Panc1 (cell line): ENCODE measurements at regions not wholly inside any gene's neighbourhood (a gene's known extent, or its start where the extent isn't known, plus 50 kb on each side); places are given as distances from the start of the nearest gene placed in this dataset.

Experiments
- ATAC-seq: fragments of 200-7000 bp; cut with Tn5 transposase; 2 replicates; pipeline ENCODE4 v1.9.1; 2020; ENCODE audit warnings: mild to moderate bottlenecking, moderate library complexity
- BruUV-seq: library from RNA; stranded (reverse); fragments of 400-500 nt; replicated peaks from 2 replicates; lab custom pipeline; 2021; lab: Mats Ljungman, UMichigan
- CTCF ChIA-PET: fragments of 300-600 bp; sonication (Branson Sonifier 250); formaldehyde crosslinking; loops from one replicate; lab custom pipeline; 2022; ENCODE audit warnings: antibody characterized with exemption; lab: Charles Lee
- POLR2A ChIA-PET: fragments of 300-600 bp; sonication (Branson Sonifier 250); formaldehyde crosslinking; loops from one replicate; lab custom pipeline; 2022; ENCODE audit warnings: antibody characterized with exemption; lab: Charles Lee
- DNase-seq: peaks from one replicate; pipeline ENCODE4 v3.0.0-alpha.2; 2010; ENCODE audit warnings: low read depth, low spot score
- H3K27ac ChIP-seq: 2 replicates; pipeline ENCODE4 v1.5.1; 2011; ENCODE audit warnings: mild to moderate bottlenecking, low read length, inconsistent platforms
- H3K27me3 ChIP-seq: fragments of 200-500 bp; sonication (Bioruptor generic); 2 replicates; pipeline ENCODE4 v1.6.0; 2014; ENCODE audit warnings: low read length, inconsistent platforms; ENCODE audit not compliant: control insufficient read depth, insufficient read depth
- H3K36me3 ChIP-seq: fragments of 200-500 bp; sonication (Bioruptor generic); 2 replicates; pipeline ENCODE4 v1.5.1; 2014; ENCODE audit warnings: inconsistent platforms, mild to moderate bottlenecking, low read length, moderate library complexity; ENCODE audit not compliant: control insufficient read depth, insufficient read depth
- H3K4me1 ChIP-seq: 2 replicates; pipeline ENCODE4 v1.5.1; 2011; ENCODE audit warnings: inconsistent platforms, mild to moderate bottlenecking, low read length, moderate library complexity; ENCODE audit not compliant: control insufficient read depth, insufficient read depth
- H3K4me3 ChIP-seq, 2 experiments: 2 replicates each; pipeline ENCODE4 v1.5.1; 2011 to 2012; ENCODE audit warnings: low read depth in 2 of 2, low read length in 2 of 2, mild to moderate bottlenecking in 2 of 2, inconsistent platforms in 1 of 2, moderate library complexity in 1 of 2
- H3K9me3 ChIP-seq: fragments of 200-500 bp; sonication (Bioruptor generic); 2 replicates; pipeline ENCODE4 v1.5.1; 2014; ENCODE audit warnings: low read depth, mild to moderate bottlenecking, inconsistent platforms, low read length, moderate library complexity; ENCODE audit not compliant: control insufficient read depth, insufficient read depth
- CTCF ChIP-seq: fragments of 450-650 bp; IDR thresholded peaks from 2 replicates; pipeline ENCODE4 v1.5.1; 2017; ENCODE audit warnings: mild to moderate bottlenecking
- POLR2AphosphoS5 ChIP-seq: IDR thresholded peaks from 2 replicates; pipeline ENCODE4 v1.6.1; 2012; ENCODE audit warnings: mild to moderate bottlenecking, low read depth, low read length, moderate library complexity
- REST ChIP-seq, 2 experiments: IDR thresholded peaks; 2 replicates each; pipeline ENCODE4 v1.6.1; 2011 to 2012; ENCODE audit warnings: low read depth in 2 of 2, control low read depth in 1 of 2, low read length in 1 of 2, mild to moderate bottlenecking in 1 of 2, moderate library complexity in 1 of 2; ENCODE audit not compliant: insufficient read depth in 1 of 2
- SIN3A ChIP-seq: IDR thresholded peaks from 2 replicates; pipeline ENCODE4 v1.6.1; 2012; ENCODE audit warnings: low read depth, mild to moderate bottlenecking, low read length, moderate library complexity, borderline replicate concordance; ENCODE audit not compliant: insufficient read depth
- TCF7L2 ChIP-seq: IDR thresholded peaks from 2 replicates; pipeline ENCODE4 v1.6.1; 2011; ENCODE audit warnings: mild to moderate bottlenecking, low read depth, low read length, inconsistent platforms
- in situ Hi-C: cut with HindIII; loops from 2 replicates; pipeline ENCODE4 v1.10.0; 2016; ENCODE audit warnings: low sequenced_read_pairs, low pct_unique_long_range_greater_than_20kb
- intact Hi-C: fragments of 100-400 bp; cut with micrococcal nuclease; formaldehyde crosslinking; loops from one replicate; pipeline ENCODE4 v1.10.0; 2022; ENCODE audit not compliant: unreplicated experiment

GRCh38 chr2:8297376-8298231, 384.3 kb upstream of the ID2 start:
- intact Hi-C loops (no loop called here), in situ Hi-C loops (no loop called here)
- no peaks in the 10 kb centered on the region; the same call in 1 of the 2 replicates for H3K4me1 ChIP-seq
- DNase-seq, result no peak
- ChIA-PET CTCF (no interaction called here), POLR2A (no interaction called here)
- no TSS peak for BruUV-seq
- no peak for ATAC-seq
- H3K4me3 ChIP-seq, result no peak overlapping the region
- no peak for TF ChIP-seq CTCF
- TF ChIP-seq SIN3A, result no peak
- no peak for TF ChIP-seq POLR2AphosphoS5
- no peak for TF ChIP-seq REST (IDR thresholded peaks at IDR 0.05; ENCODE audit: insufficient read depth in 1 of 2, low read depth in 2 of 2, low read length in 1 of 2)
- TF ChIP-seq TCF7L2, result no peak
- H3K27ac ChIP-seq, result no peak overlapping the region
- H3K36me3 ChIP-seq, result no peaks in the 10 kb centered on the region
- peaks cover 3% of the 10 kb centered on the region for H3K27me3 ChIP-seq
- H3K9me3 ChIP-seq, result no peaks in the 10 kb centered on the region

- Histone ChIP-seq H3K36me3 (no peaks in the 10 kb centered on the region), H3K4me1 (no peaks in the 10 kb centered on the region; the same call in 1 of the 2 replicates), H3K27ac (no peak overlapping the region), H3K27me3 (peaks cover 3% of the 10 kb centered on the region), H3K4me3 (no peak overlapping the region), H3K9me3 (no peaks in the 10 kb centered on the region)
- TF ChIP-seq TCF7L2 (no peak), SIN3A (no peak), POLR2AphosphoS5 (no peak), REST (IDR thresholded peaks at IDR 0.05; ENCODE audit: insufficient read depth in 1 of 2, low read depth in 2 of 2, low read length in 1 of 2) (no peak), CTCF (no peak)
- BruUV-seq, result no TSS peak
- CTCF ChIA-PET, result no interaction called here
- intact Hi-C loops (no loop called here), in situ Hi-C loops (no loop called here)
- POLR2A ChIA-PET, result no interaction called here
- ATAC-seq (no peak), DNase-seq (no peak)
Observed at GRCh38 chr2:8298783-8299182, 383.1 kb upstream of the ID2 start.
